K562 (cell line): ENCODE measurements at regions not wholly inside any gene's neighbourhood (a gene's known extent, or its start where the extent isn't known, plus 50 kb on each side); places are given as distances from the start of the nearest gene placed in this dataset.

Source experiments
- ATAC-seq: fragments of 200-7000 bp; cut with Tn5 transposase; 3 replicates; pipeline ENCODE4 v1.9.1; 2020; ENCODE audit warnings: moderate library complexity
- BruUV-seq: library from RNA; stranded (reverse); fragments of 400-500 nt; replicated peaks from 2 replicates; lab custom pipeline; 2021; lab: Mats Ljungman, UMichigan
- CTCF ChIA-PET: fragments of 300-600 bp; formaldehyde crosslinking; extraction: SDS; loops from one replicate; lab custom pipeline; 2021; ENCODE audit warnings: low intra/inter-chr PET ratio; lab: Yijun Ruan, JAX
- POLR2A ChIA-PET: fragments of 300-600, 350-650 bp; sonication (Branson Sonifier 250); formaldehyde crosslinking; extraction: SDS; loops from one replicate; lab custom pipeline; 2021; ENCODE audit warnings: antibody characterized with exemption, inconsistent platforms; lab: Yijun Ruan, JAX
- DNase-seq, 4 experiments: peaks; one replicate each; pipeline versions ENCODE4 v3.0.0 to v3.0.0-alpha.2; 2011 to 2018; ENCODE audit warnings: low spot score in 3 of 4, mixed read lengths in 3 of 4; ENCODE audit errors: extremely low read depth in 1 of 4
- FAIRE-seq: peaks from 2 replicates; lab custom pipeline; 2011; peaks lifted over from hg19 to GRCh38; lab: Jason Lieb, UNC
- H2AFZ ChIP-seq: 2 replicates; pipeline ENCODE4 v1.6.0; 2011; ENCODE audit warnings: low read depth, low read length, control low read depth, inconsistent platforms
- H3K27ac ChIP-seq: fragments of 200-600 bp; 3 replicates; pipeline ENCODE4 v1.8.0; 2011; ENCODE audit warnings: low read depth, mild to moderate bottlenecking, control low read depth, inconsistent platforms, low read length, moderate library complexity, mixed read lengths; ENCODE audit errors: extremely low read depth
- H3K27me3 ChIP-seq, 2 experiments: fragments of 300-600 bp in 1 of 2; 2 replicates in 1 of 2; 3 replicates in 1 of 2; pipeline versions ENCODE4 v1.6.0 to v1.8.0; 2011; ENCODE audit warnings: inconsistent platforms in 2 of 2, low read length in 2 of 2, mild to moderate bottlenecking in 1 of 2, mixed read lengths in 1 of 2, moderate library complexity in 1 of 2; ENCODE audit not compliant: control insufficient read depth in 2 of 2, insufficient read depth in 2 of 2
- H3K36me3 ChIP-seq: fragments of 300-600 bp; 3 replicates; pipeline ENCODE4 v1.8.0; 2011; ENCODE audit warnings: mild to moderate bottlenecking, low read length, inconsistent platforms; ENCODE audit not compliant: control insufficient read depth, insufficient read depth
- H3K4me1 ChIP-seq, 2 experiments: fragments of 200-600 bp in 1 of 2; replicated peaks in 1 of 2; 2 replicates in 1 of 2; 3 replicates in 1 of 2; pipeline versions ENCODE4 v1.5.1 to v1.8.0; 2011; ENCODE audit warnings: inconsistent platforms in 2 of 2, low read length in 2 of 2, mild to moderate bottlenecking in 1 of 2, mixed read lengths in 1 of 2, moderate library complexity in 1 of 2; ENCODE audit not compliant: control insufficient read depth in 2 of 2, insufficient read depth in 2 of 2
- H3K4me2 ChIP-seq: 2 replicates; pipeline ENCODE4 v1.6.1; 2011; ENCODE audit warnings: low read length, control low read depth, inconsistent platforms, mixed read lengths; ENCODE audit not compliant: insufficient read depth
- H3K4me3 ChIP-seq: fragments of 200-600 bp; sonication (generic), shearing (Covaris generic); 2 replicates; pipeline ENCODE4 v1.5.1; 2016; ENCODE audit warnings: control low read depth, inconsistent platforms
- H3K79me2 ChIP-seq: fragments of 200-600 bp; 3 replicates; pipeline ENCODE4 v1.8.0; 2011; ENCODE audit warnings: low read length, inconsistent platforms; ENCODE audit not compliant: control insufficient read depth, insufficient read depth
- H3K9ac ChIP-seq, 2 experiments: 2 replicates each; pipeline versions ENCODE4 v1.6.0 to v1.6.1; 2011; ENCODE audit warnings: low read depth in 2 of 2, low read length in 2 of 2, control low read depth in 1 of 2, inconsistent platforms in 1 of 2, mild to moderate bottlenecking in 1 of 2, mixed read lengths in 1 of 2; ENCODE audit not compliant: insufficient read depth in 1 of 2
- H3K9me1 ChIP-seq: one replicate; pipeline ENCODE4 v1.6.0; 2011; ENCODE audit warnings: inconsistent platforms, mild to moderate bottlenecking, low read length, moderate library complexity; ENCODE audit not compliant: control insufficient read depth, insufficient read depth
- H3K9me3 ChIP-seq: replicated peaks from 2 replicates; pipeline ENCODE4 v1.5.1; 2011; ENCODE audit warnings: low read depth, low read length, inconsistent platforms; ENCODE audit not compliant: control insufficient read depth, insufficient read depth
- H4K20me1 ChIP-seq: replicated peaks from 2 replicates; pipeline ENCODE4 v1.6.1; 2011; ENCODE audit warnings: low read length, inconsistent platforms, mixed read lengths; ENCODE audit not compliant: control insufficient read depth, insufficient read depth
- ATF1 ChIP-seq, 2 experiments: fragments of 450-650 bp in 1 of 2; IDR thresholded peaks; 2 replicates each; pipeline ENCODE4 v1.6.1; 2016; ENCODE audit warnings: missing compliant biosample characterization in 1 of 2, missing genetic modification characterization in 1 of 2
- CSDE1 ChIP-seq, 2 experiments: fragments of 450-650 bp; IDR thresholded peaks; 2 replicates each; pipeline ENCODE4 v1.6.1; 2016; ENCODE audit warnings: mild to moderate bottlenecking in 1 of 2
- HMG20B ChIP-seq: fragments of 250-450 bp; sonication (Bioruptor Pico); IDR thresholded peaks from 2 replicates; pipeline ENCODE4 v1.5.0; 2021; ENCODE audit warnings: mild to moderate bottlenecking
- NR2F6 ChIP-seq: fragments of 450-650 bp; formaldehyde crosslinking; IDR thresholded peaks from 2 replicates; pipeline ENCODE4 v1.4.0; 2020; ENCODE audit warnings: mild to moderate bottlenecking
- PHF8 ChIP-seq: fragments of 200-600 bp; sonication (generic); IDR thresholded peaks from 2 replicates; pipeline ENCODE4 v1.6.1; 2012; ENCODE audit warnings: mixed run types, mild to moderate bottlenecking, inconsistent platforms, low read length, moderate library complexity, borderline replicate concordance
- POLR2G ChIP-seq: fragments of 200-400 bp; formaldehyde crosslinking; IDR thresholded peaks from 2 replicates; pipeline ENCODE4 v1.6.1; 2017; ENCODE audit warnings: low read depth, mild to moderate bottlenecking, antibody characterized with exemption, low read length, moderate library complexity
- RBFOX2 ChIP-seq: fragments of 200-400 bp; formaldehyde crosslinking; IDR thresholded peaks from 2 replicates; pipeline ENCODE4 v1.6.1; 2017; ENCODE audit warnings: low read depth, mild to moderate bottlenecking, low read length, moderate library complexity
- WGBS: fragments of 100-300 bp; shearing (Covaris generic); methylation state at CpG from one replicate; pipeline ENCODE4 v1.1.6; 2016; ENCODE audit warnings: low coverage, mixed read lengths; ENCODE audit not compliant: insufficient coverage; ENCODE audit errors: missing lambda C conversion rate; 5-methylcytosine and 5-hydroxymethylcytosine counted together
- in situ Hi-C: fragments of 300-500 bp; cut with MboI; formaldehyde crosslinking; loops from 4 replicates; pipeline ENCODE4 v1.15.0; 2018; ENCODE audit warnings: inconsistent platforms, mixed read lengths
- intact Hi-C: fragments of 100-400 bp; cut with micrococcal nuclease; formaldehyde crosslinking; loops from 2 replicates; pipeline ENCODE4 v1.14.2; 2022
- TF ChIP-seq, protein P1 (sequence below): sonication (generic); formaldehyde crosslinking; IDR thresholded peaks from 2 replicates; pipeline ENCODE4 v1.8.0; 2023; ENCODE audit warnings: mild to moderate bottlenecking, missing genetic modification reagents

DNA sequence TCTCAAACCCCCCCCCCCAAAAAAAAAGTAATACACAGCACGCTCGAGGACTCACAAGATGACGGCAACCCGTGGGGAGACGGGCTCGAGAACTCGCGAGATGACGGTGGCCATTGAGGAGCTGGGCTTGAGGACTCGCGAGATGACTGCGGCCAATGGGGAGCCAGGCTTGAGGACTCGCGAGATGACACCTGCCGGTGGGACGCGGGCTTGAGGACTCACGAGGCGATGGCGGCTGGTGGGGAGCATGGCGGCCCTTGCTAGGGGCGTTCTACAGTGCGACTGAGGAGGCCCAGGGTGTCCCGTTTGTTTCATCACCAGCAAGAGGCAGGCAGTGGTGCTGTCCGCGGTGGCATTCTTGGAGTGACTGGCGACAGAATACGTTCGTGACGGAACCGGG is 172.4 kb upstream of the MAGEB16 start:
- peak overlapping the region; percentile 37; the same call in 1 of the 2 replicates for H3K4me2 ChIP-seq
- intact Hi-C loops = no loop called here
- 0% methylated on average over 13 of the region's 31 CpGs for WGBS
- no peaks in the 10 kb centered on the region for H3K36me3 ChIP-seq
- no peak for FAIRE-seq
- in situ Hi-C loops = no loop called here
- no peaks in the 10 kb centered on the region for H3K9me3 ChIP-seq
- no peaks in the 10 kb centered on the region for H4K20me1 ChIP-seq
- ChIA-PET CTCF (no interaction called here), POLR2A (no interaction called here)
- peak; percentile 43 for ATAC-seq
- no peaks in the 10 kb centered on the region; the same call in 2 of the 3 replicates for H3K79me2 ChIP-seq
- peak overlapping the region in 1 of 2 experiments; percentile 25; a peak in 1 of 4 replicates for H3K9ac ChIP-seq
- TF ChIP-seq PHF8 = peak; percentile 31; the same call in 1 of the 2 replicates
- no peak for TF ChIP-seq NR2F6 (CRISPR knock-in tag)
- peak; percentile 34; the same call in 1 of the 2 replicates for TF ChIP-seq POLR2G
- peak; percentile 40; the same call in 1 of the 2 replicates for TF ChIP-seq RBFOX2
- TF ChIP-seq HMG20B (CRISPR knock-in tag) = no peak
- TF ChIP-seq ATF1 (CRISPR knock-in tag; IDR thresholded peaks at IDR 0.05) = no peak
- TF ChIP-seq ATF1 (tag; IDR thresholded peaks at IDR 0.05) = peak; percentile 11; the same call in 1 of the 2 replicates
- TF ChIP-seq CSDE1 (IDR thresholded peaks at IDR 0.05) = no peak
- TF ChIP-seq, protein P1, sequence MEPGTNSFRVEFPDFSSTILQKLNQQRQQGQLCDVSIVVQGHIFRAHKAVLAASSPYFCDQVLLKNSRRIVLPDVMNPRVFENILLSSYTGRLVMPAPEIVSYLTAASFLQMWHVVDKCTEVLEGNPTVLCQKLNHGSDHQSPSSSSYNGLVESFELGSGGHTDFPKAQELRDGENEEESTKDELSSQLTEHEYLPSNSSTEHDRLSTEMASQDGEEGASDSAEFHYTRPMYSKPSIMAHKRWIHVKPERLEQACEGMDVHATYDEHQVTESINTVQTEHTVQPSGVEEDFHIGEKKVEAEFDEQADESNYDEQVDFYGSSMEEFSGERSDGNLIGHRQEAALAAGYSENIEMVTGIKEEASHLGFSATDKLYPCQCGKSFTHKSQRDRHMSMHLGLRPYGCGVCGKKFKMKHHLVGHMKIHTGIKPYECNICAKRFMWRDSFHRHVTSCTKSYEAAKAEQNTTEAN (CRISPR knock-in tag) = no peak
- H3K4me1 ChIP-seq = no peaks in the 10 kb centered on the region
- H2AFZ ChIP-seq = no peak overlapping the region
- no TSS peak for BruUV-seq
- DNase-seq = peak in 3 of 4 experiments; percentile 3 to 67 (median 3)
- no peaks in the 10 kb centered on the region for H3K9me1 ChIP-seq
- 0 out of 2 replicates have a peak overlapping the region, but pooled peaks have one; percentile 13 for H3K4me3 ChIP-seq
- H3K27ac ChIP-seq = peak overlapping the region; percentile 61; the same call in 2 of the 3 replicates
- no peaks in the 10 kb centered on the region for H3K27me3 ChIP-seq
